ENCODE measurements at regions not wholly inside any gene's neighbourhood (a gene's known extent, or its start where the extent isn't known, plus 50 kb on each side); places are given as distances from the start of the nearest gene placed in this dataset.

DNA sequence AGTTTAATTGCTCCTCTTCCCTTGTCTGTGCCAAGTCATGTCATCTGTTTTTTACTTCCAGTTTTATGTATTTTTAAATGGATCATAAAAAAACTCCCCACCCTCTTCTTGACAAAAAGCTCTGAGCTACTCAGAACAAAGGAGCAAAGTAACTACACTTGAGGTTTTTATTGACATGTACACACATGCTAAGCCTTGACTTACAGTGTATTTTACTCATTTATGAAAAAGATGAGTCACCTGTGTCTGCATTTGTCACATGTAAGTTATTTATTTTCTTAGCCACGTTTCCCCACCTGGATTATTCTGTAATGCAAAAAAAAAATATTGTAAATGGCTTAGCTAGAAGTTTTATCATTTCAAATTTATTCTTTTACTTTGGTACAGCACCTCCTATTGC is 628.8 kb upstream of the SLC35B3 start:
- no peaks in the 10 kb centered on the region for H3K27me3 ChIP-seq (ENCODE audit: control insufficient read depth, insufficient read depth, low read length)
- H3K4me1 ChIP-seq (ENCODE audit: control insufficient read depth, insufficient read depth, low read length) = no peaks in the 10 kb centered on the region
- no peaks in the 10 kb centered on the region for H3K36me3 ChIP-seq (ENCODE audit: control insufficient read depth, insufficient read depth, low read length)
- no peaks in the 10 kb centered on the region; the same call in 1 of the 2 replicates for H3K9me3 ChIP-seq (ENCODE audit: control insufficient read depth, insufficient read depth, low read depth, low read length)
- ATAC-seq (no peak), DNase-seq (ENCODE audit: low read depth, low spot score) (no peak)
- no TSS peak for BruUV-seq (replicated peaks)
- in situ Hi-C loops (cut with HindIII; ENCODE audit: low pct_unique_long_range_greater_than_20kb, low sequenced_read_pairs) (no loop called here), intact Hi-C loops (cut with micrococcal nuclease; ENCODE audit: unreplicated experiment) (no loop called here)
- TF ChIP-seq, protein P1, sequence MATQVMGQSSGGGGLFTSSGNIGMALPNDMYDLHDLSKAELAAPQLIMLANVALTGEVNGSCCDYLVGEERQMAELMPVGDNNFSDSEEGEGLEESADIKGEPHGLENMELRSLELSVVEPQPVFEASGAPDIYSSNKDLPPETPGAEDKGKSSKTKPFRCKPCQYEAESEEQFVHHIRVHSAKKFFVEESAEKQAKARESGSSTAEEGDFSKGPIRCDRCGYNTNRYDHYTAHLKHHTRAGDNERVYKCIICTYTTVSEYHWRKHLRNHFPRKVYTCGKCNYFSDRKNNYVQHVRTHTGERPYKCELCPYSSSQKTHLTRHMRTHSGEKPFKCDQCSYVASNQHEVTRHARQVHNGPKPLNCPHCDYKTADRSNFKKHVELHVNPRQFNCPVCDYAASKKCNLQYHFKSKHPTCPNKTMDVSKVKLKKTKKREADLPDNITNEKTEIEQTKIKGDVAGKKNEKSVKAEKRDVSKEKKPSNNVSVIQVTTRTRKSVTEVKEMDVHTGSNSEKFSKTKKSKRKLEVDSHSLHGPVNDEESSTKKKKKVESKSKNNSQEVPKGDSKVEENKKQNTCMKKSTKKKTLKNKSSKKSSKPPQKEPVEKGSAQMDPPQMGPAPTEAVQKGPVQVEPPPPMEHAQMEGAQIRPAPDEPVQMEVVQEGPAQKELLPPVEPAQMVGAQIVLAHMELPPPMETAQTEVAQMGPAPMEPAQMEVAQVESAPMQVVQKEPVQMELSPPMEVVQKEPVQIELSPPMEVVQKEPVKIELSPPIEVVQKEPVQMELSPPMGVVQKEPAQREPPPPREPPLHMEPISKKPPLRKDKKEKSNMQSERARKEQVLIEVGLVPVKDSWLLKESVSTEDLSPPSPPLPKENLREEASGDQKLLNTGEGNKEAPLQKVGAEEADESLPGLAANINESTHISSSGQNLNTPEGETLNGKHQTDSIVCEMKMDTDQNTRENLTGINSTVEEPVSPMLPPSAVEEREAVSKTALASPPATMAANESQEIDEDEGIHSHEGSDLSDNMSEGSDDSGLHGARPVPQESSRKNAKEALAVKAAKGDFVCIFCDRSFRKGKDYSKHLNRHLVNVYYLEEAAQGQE (IDR thresholded peaks at IDR 0.05; ENCODE audit: insufficient read depth in 1 of 2, low read depth in 2 of 2, low read length in 1 of 2) = no peak
- TF ChIP-seq, protein P2, sequence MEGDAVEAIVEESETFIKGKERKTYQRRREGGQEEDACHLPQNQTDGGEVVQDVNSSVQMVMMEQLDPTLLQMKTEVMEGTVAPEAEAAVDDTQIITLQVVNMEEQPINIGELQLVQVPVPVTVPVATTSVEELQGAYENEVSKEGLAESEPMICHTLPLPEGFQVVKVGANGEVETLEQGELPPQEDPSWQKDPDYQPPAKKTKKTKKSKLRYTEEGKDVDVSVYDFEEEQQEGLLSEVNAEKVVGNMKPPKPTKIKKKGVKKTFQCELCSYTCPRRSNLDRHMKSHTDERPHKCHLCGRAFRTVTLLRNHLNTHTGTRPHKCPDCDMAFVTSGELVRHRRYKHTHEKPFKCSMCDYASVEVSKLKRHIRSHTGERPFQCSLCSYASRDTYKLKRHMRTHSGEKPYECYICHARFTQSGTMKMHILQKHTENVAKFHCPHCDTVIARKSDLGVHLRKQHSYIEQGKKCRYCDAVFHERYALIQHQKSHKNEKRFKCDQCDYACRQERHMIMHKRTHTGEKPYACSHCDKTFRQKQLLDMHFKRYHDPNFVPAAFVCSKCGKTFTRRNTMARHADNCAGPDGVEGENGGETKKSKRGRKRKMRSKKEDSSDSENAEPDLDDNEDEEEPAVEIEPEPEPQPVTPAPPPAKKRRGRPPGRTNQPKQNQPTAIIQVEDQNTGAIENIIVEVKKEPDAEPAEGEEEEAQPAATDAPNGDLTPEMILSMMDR (IDR thresholded peaks at IDR 0.05) = no peak
- TF ChIP-seq POLR2AphosphoS5 (IDR thresholded peaks at IDR 0.05; ENCODE audit: low read depth, low read length) (no peak), TCF7L2 (IDR thresholded peaks at IDR 0.05; ENCODE audit: low read depth, low read length) (no peak), SIN3A (IDR thresholded peaks at IDR 0.05; ENCODE audit: borderline replicate concordance, insufficient read depth, low read depth, low read length) (no peak)
- no peak overlapping the region for H3K27ac ChIP-seq (ENCODE audit: low read length)
- H3K4me3 ChIP-seq (ENCODE audit: low read depth in 2 of 2, low read length in 2 of 2) = no peak overlapping the region
- ChIA-PET CTCF (no interaction called here), POLR2A (no interaction called here)

DNA sequence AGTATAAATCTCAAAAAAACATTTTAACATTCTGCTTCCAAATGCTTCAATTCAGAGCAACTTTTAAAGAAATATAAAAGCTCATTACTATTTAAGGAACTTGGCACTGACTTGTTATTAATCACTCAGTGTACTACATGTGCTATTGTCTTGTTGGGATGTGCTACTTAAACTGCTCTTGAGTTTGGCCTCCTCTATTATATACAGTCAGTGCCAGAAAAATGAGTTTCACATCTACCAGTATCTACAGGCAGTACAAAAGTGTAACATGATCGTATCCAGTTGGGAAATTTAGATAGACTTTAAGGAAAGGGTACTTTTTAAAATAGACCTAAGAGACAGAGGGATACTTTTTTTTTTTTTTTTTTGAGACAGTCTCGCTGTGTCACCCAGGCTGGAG is 627.3 kb upstream of the SLC35B3 start:
- no peaks in the 10 kb centered on the region for H3K4me1 ChIP-seq (ENCODE audit: control insufficient read depth, insufficient read depth, low read length)
- no peaks in the 10 kb centered on the region; the same call in 1 of the 2 replicates for H3K9me3 ChIP-seq (ENCODE audit: control insufficient read depth, insufficient read depth, low read depth, low read length)
- no TSS peak for BruUV-seq (replicated peaks)
- TF ChIP-seq, protein P1 (IDR thresholded peaks at IDR 0.05; ENCODE audit: insufficient read depth in 1 of 2, low read depth in 2 of 2, low read length in 1 of 2) = no peak
- TF ChIP-seq, protein P2 (IDR thresholded peaks at IDR 0.05) = no peak
- TF ChIP-seq POLR2AphosphoS5 (IDR thresholded peaks at IDR 0.05; ENCODE audit: low read depth, low read length) (no peak), TCF7L2 (IDR thresholded peaks at IDR 0.05; ENCODE audit: low read depth, low read length) (no peak), SIN3A (IDR thresholded peaks at IDR 0.05; ENCODE audit: borderline replicate concordance, insufficient read depth, low read depth, low read length) (no peak)
- no peaks in the 10 kb centered on the region for H3K36me3 ChIP-seq (ENCODE audit: control insufficient read depth, insufficient read depth, low read length)
- intact Hi-C loops (cut with micrococcal nuclease; ENCODE audit: unreplicated experiment) (no loop called here), in situ Hi-C loops (cut with HindIII; ENCODE audit: low pct_unique_long_range_greater_than_20kb, low sequenced_read_pairs) (no loop called here)
- ATAC-seq = no peak
- H3K4me3 ChIP-seq (ENCODE audit: low read depth in 2 of 2, low read length in 2 of 2) = no peak overlapping the region
- DNase-seq (ENCODE audit: low read depth, low spot score) = no peak
- ChIA-PET CTCF (no interaction called here), POLR2A (no interaction called here)
- no peaks in the 10 kb centered on the region for H3K27me3 ChIP-seq (ENCODE audit: control insufficient read depth, insufficient read depth, low read length)
- no peak overlapping the region for H3K27ac ChIP-seq (ENCODE audit: low read length)

Data from Panc1 (cell line).